ENCODE measurements at regions not wholly inside any gene's neighbourhood (a gene's known extent, or its start where the extent isn't known, plus 50 kb on each side); places are given as distances from the start of the nearest gene placed in this dataset.

DNA sequence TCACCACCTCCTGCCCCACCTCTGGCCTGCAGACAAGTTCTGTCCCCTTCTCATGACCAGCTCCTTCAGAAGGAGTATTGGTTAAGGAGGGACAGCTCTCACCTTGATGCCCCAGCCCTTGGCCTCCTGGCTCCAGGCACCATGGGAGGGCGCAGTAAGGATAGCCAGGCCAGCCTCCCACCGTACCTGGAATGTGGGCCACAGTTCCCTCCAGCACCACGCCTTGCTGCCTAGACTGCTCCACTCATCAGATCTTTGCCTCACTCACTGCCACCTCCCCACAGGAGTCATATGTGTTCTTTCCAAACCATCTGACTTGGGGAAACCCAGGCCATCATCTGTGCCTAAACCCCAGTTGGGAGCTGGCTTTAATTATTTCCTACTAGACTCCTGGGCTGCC lies 97.0 kb downstream of the CCDC185 start:
- in situ Hi-C loops (cut with HindIII; ENCODE audit: low sequenced_read_pairs), result no loop called here
- H3K4me3 ChIP-seq (ENCODE audit: low read depth, low read length), result no peak overlapping the region
- TF ChIP-seq, protein P1, sequence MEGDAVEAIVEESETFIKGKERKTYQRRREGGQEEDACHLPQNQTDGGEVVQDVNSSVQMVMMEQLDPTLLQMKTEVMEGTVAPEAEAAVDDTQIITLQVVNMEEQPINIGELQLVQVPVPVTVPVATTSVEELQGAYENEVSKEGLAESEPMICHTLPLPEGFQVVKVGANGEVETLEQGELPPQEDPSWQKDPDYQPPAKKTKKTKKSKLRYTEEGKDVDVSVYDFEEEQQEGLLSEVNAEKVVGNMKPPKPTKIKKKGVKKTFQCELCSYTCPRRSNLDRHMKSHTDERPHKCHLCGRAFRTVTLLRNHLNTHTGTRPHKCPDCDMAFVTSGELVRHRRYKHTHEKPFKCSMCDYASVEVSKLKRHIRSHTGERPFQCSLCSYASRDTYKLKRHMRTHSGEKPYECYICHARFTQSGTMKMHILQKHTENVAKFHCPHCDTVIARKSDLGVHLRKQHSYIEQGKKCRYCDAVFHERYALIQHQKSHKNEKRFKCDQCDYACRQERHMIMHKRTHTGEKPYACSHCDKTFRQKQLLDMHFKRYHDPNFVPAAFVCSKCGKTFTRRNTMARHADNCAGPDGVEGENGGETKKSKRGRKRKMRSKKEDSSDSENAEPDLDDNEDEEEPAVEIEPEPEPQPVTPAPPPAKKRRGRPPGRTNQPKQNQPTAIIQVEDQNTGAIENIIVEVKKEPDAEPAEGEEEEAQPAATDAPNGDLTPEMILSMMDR (IDR thresholded peaks at IDR 0.05; ENCODE audit: low read depth, low read length, missing control alignments), result no peak
- DNase-seq (ENCODE audit: low read depth), result no peak

Data from astrocyte of the cerebellum (primary cell).